Activated CD8-positive, alpha-beta memory T cell treated with anti-CD3 and anti-CD28 coated beads, Interleukin-2, amount 10 ng/mL, durations not matched to agents 7 days and 5 days (primary cell): ENCODE measurements at regions not wholly inside any gene's neighbourhood (a gene's known extent, or its start where the extent isn't known, plus 50 kb on each side); places are given as distances from the start of the nearest gene placed in this dataset.
A peak's percentile ranks its signal among the peaks of the same experiment; 100 is the strongest.

Source experiments
- ATAC-seq: fragments of 150-1000 bp; cut with Tn5 transposase; one replicate; pipeline ENCODE4 v1.10.0; 2021; ENCODE audit warnings: moderate library complexity
- CTCF ChIA-PET: fragments of 350-600 bp; sonication (Branson Sonifier 250); formaldehyde crosslinking; loops from one replicate; lab custom pipeline; 2021; ENCODE audit warnings: antibody characterized with exemption; lab: Charles Lee
- DNase-seq: peaks from one replicate; pipeline ENCODE4 v3.0.0-alpha.2; 2020
- H3K27ac Mint-ChIP-seq: one replicate; pipeline ENCODE4 v1.8.0; 2021; ENCODE audit warnings: mild to moderate bottlenecking, mixed read lengths
- H3K27me3 Mint-ChIP-seq: one replicate; pipeline ENCODE4 v1.8.0; 2021; ENCODE audit warnings: mixed read lengths
- H3K36me3 Mint-ChIP-seq: one replicate; pipeline ENCODE4 v1.8.0; 2021; ENCODE audit warnings: mild to moderate bottlenecking, mixed read lengths
- H3K4me1 Mint-ChIP-seq: one replicate; pipeline ENCODE4 v1.8.0; 2021; ENCODE audit warnings: mixed read lengths
- H3K4me3 Mint-ChIP-seq: one replicate; pipeline ENCODE4 v1.8.0; 2021; ENCODE audit warnings: mild to moderate bottlenecking, moderate library complexity, mixed read lengths
- H3K9me3 Mint-ChIP-seq: one replicate; pipeline ENCODE4 v1.8.0; 2022; ENCODE audit warnings: low read depth, mixed read lengths

DNA sequence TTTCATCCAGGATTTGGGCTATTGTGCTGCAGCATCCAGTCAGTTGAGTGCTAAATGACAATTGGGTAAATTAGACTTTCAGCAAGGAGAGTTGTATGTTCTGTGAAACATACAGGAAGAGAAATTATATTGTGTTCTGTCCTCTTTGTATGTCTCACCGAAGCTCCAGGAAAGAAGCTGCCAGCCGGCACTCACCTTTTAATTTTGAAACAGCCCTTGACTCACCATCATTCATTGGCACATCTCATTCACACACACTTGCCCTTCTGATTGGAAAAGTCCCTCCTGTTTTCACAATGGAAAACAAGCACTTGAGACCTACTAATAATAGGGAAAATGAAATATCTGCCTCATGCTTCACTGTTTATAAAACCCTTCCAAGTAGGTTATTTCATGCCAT, 495.6 kb downstream of the RPS24 start:
- no peaks in the 10 kb centered on the region for H3K36me3 Mint-ChIP-seq
- ATAC-seq (no peak), DNase-seq (no peak)
- no peaks in the 10 kb centered on the region for H3K4me1 Mint-ChIP-seq
- no peaks in the 10 kb centered on the region for H3K9me3 Mint-ChIP-seq
- H3K4me3 Mint-ChIP-seq, result no peak overlapping the region
- CTCF ChIA-PET, result no interaction called here
- no peak overlapping the region for H3K27ac Mint-ChIP-seq
- H3K27me3 Mint-ChIP-seq, result peaks cover 16% of the 10 kb centered on the region

DNA sequence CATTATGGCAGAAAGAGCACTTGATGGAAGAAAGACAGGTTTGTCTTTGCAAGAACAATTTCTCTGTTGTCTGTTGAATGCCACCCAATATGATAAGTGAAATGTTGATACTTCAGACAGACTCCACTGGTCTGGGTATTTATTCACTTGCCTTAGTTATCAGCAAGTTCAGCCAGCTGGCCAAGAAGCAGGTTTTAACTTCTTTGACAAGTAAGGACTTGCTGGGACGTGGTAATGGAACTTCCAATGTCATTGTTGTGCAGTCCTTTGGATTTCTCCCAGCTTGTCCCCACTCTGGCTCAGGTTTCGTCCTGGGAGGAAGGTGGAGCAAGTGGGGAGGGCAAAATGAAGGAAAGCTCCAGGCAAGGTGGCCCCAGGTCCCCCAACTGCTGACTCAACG, 497.4 kb downstream of the RPS24 start:
- Mint-ChIP-seq H3K27ac (no peak overlapping the region), H3K9me3 (no peaks in the 10 kb centered on the region), H3K4me1 (no peaks in the 10 kb centered on the region), H3K27me3 (peaks cover 9% of the 10 kb centered on the region), H3K4me3 (no peak overlapping the region), H3K36me3 (no peaks in the 10 kb centered on the region)
- DNase-seq (no peak), ATAC-seq (no peak)
- CTCF ChIA-PET, result no interaction called here

DNA sequence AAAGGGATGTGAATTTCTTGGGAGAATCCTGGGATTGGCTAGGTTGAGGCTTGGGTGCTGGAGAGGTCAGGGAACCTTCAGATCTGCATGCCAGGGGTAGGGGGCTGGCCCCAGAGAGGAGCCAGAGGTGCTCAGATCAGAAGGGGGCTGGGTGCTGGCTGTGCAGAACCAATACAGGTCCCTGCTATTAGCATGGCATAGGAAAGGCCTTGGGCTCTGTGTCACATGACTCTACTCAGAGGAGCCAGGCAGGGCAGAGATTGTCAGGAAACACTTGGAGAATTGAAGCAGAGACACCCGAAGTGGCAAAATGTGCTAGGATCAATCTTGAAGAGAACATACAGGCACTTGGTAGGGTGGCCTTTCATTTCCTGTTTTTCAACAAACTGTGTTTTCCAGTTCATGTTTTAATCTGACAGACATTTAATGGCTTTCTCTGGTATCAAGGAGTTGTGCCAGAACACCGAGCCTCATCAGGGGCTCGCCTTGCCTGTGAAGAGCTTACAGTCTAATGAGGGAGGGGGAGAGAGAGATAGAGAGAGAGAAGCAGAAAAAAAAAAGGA, 498.9 kb downstream of the RPS24 start:
- Mint-ChIP-seq H3K4me3 (no peak overlapping the region), H3K4me1 (no peaks in the 10 kb centered on the region), H3K9me3 (no peaks in the 10 kb centered on the region), H3K27me3 (peaks cover 8% of the 10 kb centered on the region), H3K27ac (no peak overlapping the region), H3K36me3 (no peaks in the 10 kb centered on the region)
- no peak for DNase-seq
- CTCF ChIA-PET, result no interaction called here
- no peak for ATAC-seq

DNA sequence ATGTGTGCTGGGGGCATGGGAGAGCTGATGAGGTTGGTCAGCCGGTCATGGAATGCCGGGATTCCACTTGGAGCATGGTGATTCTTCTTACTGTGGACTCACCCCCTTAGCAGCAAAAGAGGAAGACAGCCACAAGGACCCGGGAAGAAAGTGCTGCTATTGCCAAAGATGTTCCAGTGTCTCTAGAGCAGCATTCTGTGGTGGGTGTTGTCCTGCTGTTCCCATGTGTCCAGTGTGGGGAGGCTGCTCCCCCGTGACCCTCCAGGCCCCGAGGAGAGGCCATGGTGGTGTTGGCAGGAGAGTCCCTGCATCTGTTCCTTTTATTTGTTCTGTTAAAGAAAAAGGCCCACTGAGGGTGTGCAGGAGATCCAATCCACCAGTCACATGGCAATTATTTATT, 499.4 kb downstream of the RPS24 start:
- no peaks in the 10 kb centered on the region for H3K4me1 Mint-ChIP-seq
- no peaks in the 10 kb centered on the region for H3K36me3 Mint-ChIP-seq
- no peak overlapping the region for H3K4me3 Mint-ChIP-seq
- ATAC-seq (no peak), DNase-seq (no peak)
- no peaks in the 10 kb centered on the region for H3K9me3 Mint-ChIP-seq
- H3K27ac Mint-ChIP-seq, result no peak overlapping the region
- CTCF ChIA-PET, result no interaction called here
- H3K27me3 Mint-ChIP-seq, result peaks cover 11% of the 10 kb centered on the region

DNA sequence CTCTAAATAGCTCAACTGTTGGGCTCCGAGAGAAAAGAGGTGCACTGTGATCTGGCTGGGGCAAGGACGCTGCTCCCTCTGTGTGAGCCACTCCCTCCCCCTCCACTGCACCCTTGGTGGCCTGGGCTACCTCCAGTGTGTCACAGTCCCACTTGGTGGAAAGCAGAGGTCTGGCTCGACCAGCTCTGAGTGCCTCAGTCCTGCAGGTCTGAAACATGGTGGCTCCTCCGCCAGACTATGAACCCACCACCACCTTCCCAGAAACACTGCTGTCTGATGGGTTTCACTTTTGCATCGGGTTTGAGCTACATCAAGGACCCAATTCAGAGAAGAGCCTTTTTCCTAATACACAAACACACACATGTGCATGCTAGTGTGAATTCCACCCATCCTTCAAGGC, 500.1 kb downstream of the RPS24 start:
- no peak for ATAC-seq
- CTCF ChIA-PET, result no interaction called here
- H3K27ac Mint-ChIP-seq, result no peak overlapping the region
- peaks cover 11% of the 10 kb centered on the region for H3K27me3 Mint-ChIP-seq
- H3K36me3 Mint-ChIP-seq, result no peaks in the 10 kb centered on the region
- no peak overlapping the region for H3K4me3 Mint-ChIP-seq
- H3K9me3 Mint-ChIP-seq, result no peaks in the 10 kb centered on the region
- no peaks in the 10 kb centered on the region for H3K4me1 Mint-ChIP-seq
- DNase-seq, result no peak

DNA sequence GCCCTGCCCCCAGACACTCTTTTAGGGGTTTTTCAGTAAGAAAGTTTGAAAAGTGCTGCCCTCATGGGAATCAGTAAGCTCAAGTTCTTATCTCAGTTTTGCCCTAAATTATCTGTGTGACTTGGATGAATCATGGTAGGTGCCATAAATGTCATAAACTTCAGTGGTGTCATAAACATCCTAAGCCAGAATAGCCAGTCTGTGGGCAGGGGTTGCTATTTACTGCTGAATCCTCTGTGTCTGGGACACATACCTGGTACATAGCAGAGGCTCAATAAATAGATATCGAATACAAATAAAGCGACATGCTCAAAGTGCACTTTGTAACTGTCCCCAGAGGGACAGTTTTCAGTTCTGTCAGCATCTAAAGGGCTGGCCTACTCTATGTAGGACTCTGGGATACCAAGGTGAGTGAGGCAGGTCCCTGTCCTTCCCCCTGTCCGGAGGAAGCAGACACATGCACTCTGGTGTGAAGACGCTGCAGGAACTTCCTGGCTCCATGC, 502.1 kb downstream of the RPS24 start:
- CTCF ChIA-PET, result no interaction called here
- Mint-ChIP-seq H3K27me3 (peaks cover 20% of the 10 kb centered on the region), H3K36me3 (no peaks in the 10 kb centered on the region), H3K27ac (no peak overlapping the region), H3K4me3 (no peak overlapping the region), H3K9me3 (no peaks in the 10 kb centered on the region), H3K4me1 (no peaks in the 10 kb centered on the region)
- no peak for DNase-seq
- ATAC-seq, result no peak

- H3K4me1 Mint-ChIP-seq, result peaks cover 4% of the 10 kb centered on the region
- no peak overlapping the region for H3K4me3 Mint-ChIP-seq
- CTCF ChIA-PET, result no interaction called here
- no peak for DNase-seq
- peaks cover 19% of the 10 kb centered on the region for H3K27me3 Mint-ChIP-seq
- H3K9me3 Mint-ChIP-seq, result no peaks in the 10 kb centered on the region
- H3K27ac Mint-ChIP-seq, result no peak overlapping the region
- H3K36me3 Mint-ChIP-seq, result no peaks in the 10 kb centered on the region
- no peak for ATAC-seq
Observed at GRCh38 chr10:78537018-78537417, 503.4 kb downstream of the RPS24 start.

DNA sequence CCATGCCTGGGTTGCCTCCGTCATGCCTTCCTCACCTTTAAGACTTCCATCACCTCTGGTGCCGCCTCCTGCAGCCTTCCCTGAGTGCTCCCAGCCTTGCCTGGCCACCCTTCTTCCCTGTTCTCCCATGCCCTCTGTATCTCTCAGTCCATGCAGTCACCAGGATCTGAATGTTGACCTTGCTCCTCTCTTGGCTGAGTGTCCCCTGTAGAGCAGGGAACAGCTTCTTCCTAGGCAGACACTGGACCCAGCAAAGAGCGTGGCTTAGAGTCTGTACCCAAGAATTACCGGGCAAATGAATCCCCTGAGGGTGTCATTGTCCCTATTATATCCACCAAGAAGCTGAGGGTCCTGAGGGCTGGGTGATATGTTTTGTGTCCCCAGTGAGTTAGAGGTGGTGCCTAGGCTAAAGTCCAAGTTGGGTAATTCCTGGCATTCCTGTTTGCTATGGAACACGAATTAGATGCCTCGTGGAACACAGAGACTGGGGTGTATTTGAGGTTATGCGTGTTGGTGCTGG, 505.6 kb downstream of the RPS24 start:
- Mint-ChIP-seq H3K4me3 (no peak overlapping the region), H3K27me3 (peaks cover 14% of the 10 kb centered on the region), H3K4me1 (peaks cover 6% of the 10 kb centered on the region), H3K9me3 (no peaks in the 10 kb centered on the region), H3K36me3 (no peaks in the 10 kb centered on the region), H3K27ac (no peak overlapping the region)
- CTCF ChIA-PET, result no interaction called here
- ATAC-seq, result no peak
- no peak for DNase-seq

- Mint-ChIP-seq H3K36me3 (no peaks in the 10 kb centered on the region), H3K27me3 (peaks cover 12% of the 10 kb centered on the region), H3K4me1 (peaks cover 6% of the 10 kb centered on the region), H3K4me3 (no peak overlapping the region), H3K27ac (no peak overlapping the region), H3K9me3 (no peaks in the 10 kb centered on the region)
- DNase-seq (no peak), ATAC-seq (no peak)
- CTCF ChIA-PET, result no interaction called here
Observed at GRCh38 chr10:78540355-78541076, 506.9 kb downstream of the RPS24 start.

DNA sequence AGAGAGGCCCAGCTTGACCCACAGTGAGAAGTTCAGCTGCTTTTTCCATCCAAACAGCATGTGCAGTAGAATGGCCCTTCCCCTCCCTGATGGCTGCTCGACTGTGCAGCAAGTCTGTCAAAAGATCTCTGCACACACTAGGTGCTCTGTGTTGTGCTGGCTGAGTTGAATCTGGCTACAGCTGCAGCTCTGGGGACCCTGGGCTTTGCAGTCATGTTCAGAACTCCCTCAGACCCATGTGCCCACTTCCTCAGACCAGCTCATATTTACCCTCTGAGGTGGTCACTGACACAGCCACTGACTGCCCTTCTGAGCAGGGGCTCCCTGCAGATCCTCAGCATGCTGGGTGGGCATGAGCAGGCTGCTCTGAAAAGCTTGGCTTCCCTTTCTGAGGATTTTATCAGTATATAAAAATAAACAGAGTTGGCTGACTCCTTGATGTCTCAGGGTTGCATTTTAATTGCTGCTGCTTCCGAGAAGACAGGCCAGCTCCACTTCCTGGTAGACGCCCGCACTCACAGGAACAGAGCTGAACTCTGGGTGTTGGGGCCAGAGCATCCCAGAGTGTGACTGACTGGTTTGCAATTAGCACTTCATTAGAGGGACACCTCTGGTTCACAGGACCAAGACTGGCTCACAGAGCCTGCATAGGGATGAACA, 507.9 kb downstream of the RPS24 start:
- CTCF ChIA-PET, result no interaction called here
- no peak overlapping the region for H3K4me3 Mint-ChIP-seq

DNA sequence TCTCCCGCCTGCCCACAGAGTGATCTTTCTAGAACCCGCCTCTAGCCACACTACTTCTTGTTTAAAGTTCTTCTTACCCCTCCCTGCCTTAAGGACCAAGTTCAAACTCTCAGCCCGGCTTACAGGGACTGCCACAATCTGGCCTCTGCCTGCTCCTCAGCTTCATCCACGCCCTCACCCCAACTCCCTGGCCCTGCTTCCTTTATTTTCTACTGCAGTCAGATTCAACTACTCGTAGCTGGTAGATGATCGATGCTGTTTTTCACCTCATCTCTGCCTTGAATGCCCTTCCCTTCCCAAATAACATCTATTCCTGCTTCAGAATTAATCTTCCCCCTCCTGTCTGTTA, 508.5 kb downstream of the RPS24 start:
- DNase-seq, result no peak
- no peaks in the 10 kb centered on the region for H3K9me3 Mint-ChIP-seq
- CTCF ChIA-PET, result no interaction called here
- ATAC-seq, result no peak
- H3K4me1 Mint-ChIP-seq, result peaks cover 6% of the 10 kb centered on the region
- peaks cover 13% of the 10 kb centered on the region for H3K27me3 Mint-ChIP-seq
- H3K27ac Mint-ChIP-seq, result no peak overlapping the region
- H3K36me3 Mint-ChIP-seq, result no peaks in the 10 kb centered on the region
- no peak overlapping the region for H3K4me3 Mint-ChIP-seq

More for the DNA sequence above, 507.9 kb downstream of the RPS24 start:
- DNase-seq, result no peak
- peaks cover 6% of the 10 kb centered on the region for H3K4me1 Mint-ChIP-seq
- no peak overlapping the region for H3K27ac Mint-ChIP-seq
- ATAC-seq, result peak; percentile 23
- H3K9me3 Mint-ChIP-seq, result no peaks in the 10 kb centered on the region
- no peaks in the 10 kb centered on the region for H3K36me3 Mint-ChIP-seq
- H3K27me3 Mint-ChIP-seq, result peaks cover 13% of the 10 kb centered on the region

DNA sequence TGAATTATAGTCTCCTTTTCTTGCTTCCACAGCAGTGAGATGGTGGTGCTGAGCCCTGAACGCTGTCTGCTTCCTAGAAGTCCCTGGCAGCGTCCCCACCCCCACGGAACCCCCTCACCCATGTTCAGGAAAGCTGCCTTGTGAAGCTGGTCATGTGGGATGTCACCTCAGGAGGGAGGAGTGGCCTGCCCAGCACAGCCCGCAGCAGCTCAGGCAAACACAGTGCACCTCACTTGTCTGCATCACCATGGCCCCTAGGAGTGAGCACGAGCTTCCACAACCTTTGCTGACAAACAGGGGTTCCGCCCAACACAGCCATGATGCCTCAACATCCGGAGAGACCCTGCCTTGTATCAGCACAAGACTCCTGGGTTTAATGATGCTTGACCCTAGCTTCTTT, 508.9 kb downstream of the RPS24 start:
- ATAC-seq, result no peak
- no peak overlapping the region for H3K27ac Mint-ChIP-seq
- peaks cover 13% of the 10 kb centered on the region for H3K27me3 Mint-ChIP-seq
- H3K4me3 Mint-ChIP-seq, result no peak overlapping the region
- no peaks in the 10 kb centered on the region for H3K9me3 Mint-ChIP-seq
- no peaks in the 10 kb centered on the region for H3K36me3 Mint-ChIP-seq
- H3K4me1 Mint-ChIP-seq, result peaks cover 6% of the 10 kb centered on the region
- CTCF ChIA-PET, result no interaction called here
- DNase-seq, result no peak

DNA sequence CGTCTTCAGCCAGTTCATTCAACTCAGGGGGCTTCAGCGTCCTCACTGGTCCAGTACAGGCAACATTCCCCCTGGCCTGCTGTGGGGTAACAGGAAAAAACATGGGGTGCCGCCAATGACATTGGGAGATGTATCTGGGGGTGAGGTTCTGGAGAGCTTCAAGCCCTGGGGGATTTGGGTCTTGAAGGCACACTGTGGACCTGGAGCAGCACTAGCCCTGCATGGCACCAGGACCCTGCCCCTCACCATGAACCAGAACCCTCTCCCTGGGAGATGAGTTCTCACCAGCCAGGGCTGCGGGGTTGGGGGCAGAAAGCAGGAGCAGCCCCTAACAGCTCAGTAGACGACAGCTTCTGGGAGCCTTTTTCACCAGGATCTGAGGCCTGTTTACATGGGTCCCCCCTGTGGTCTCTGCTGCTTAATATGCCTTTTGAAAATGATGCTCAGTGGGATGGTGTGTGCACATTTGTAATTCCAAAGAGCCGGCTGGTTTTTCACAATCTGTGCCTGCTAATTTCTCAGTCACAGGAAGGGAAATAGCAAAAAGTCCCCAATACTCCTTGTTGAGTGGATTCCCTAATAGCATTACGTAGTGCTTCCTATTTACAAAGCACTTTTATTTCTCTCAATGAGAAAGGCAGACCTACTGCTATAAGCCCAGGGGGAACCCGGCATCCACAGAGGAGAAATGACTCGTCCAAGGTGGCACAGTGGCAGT, 509.5 kb downstream of the RPS24 start:
- Mint-ChIP-seq H3K36me3 (no peaks in the 10 kb centered on the region), H3K4me1 (peaks cover 6% of the 10 kb centered on the region), H3K9me3 (no peaks in the 10 kb centered on the region), H3K4me3 (no peak overlapping the region), H3K27me3 (peaks cover 14% of the 10 kb centered on the region), H3K27ac (no peak overlapping the region)
- ATAC-seq (no peak), DNase-seq (no peak)
- CTCF ChIA-PET, result no interaction called here
